NCI-H226 (cell line): ENCODE measurements at regions not wholly inside any gene's neighbourhood (a gene's known extent, or its start where the extent isn't known, plus 50 kb on each side); places are given as distances from the start of the nearest gene placed in this dataset.
"Not testable (repeated sequence)": the region's sequence is repeated elsewhere in the genome, so short reads cannot be mapped to it uniquely, and the experiment has no call there.

Experiments
- DNase-seq: peaks from one replicate; pipeline ENCODE4 v3.0.0-alpha.2; 2015

DNA sequence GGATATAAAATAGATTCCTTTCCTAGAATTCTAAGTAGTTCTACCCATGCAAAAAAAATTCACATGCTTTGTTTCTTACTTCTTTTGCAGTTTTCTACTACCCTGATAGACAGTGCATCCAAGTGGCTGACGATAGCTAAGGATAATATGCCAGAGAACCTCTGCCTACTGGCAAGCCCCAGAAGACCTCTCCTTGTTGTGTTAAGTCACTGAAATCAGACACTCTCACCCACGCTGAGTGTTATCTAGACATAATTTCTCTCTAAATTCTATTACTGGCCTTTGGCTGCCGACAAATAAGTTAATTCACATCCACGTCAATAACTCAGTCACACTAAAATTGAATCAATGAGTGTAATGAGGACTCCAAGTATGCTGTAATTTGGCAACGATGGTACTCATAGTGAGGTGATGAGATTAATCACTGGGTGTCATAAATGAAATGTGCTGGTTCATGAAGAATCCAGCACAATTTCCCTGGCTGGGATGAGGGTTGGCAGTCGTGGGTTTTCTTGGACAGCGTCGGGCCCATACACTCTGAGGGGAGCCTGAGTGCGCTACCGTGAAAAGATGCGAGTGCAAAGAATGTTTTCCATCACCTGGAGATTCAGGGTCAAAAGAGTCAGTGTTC, 354.8 kb upstream of the TMEM132C start:
- no peak for DNase-seq

DNA sequence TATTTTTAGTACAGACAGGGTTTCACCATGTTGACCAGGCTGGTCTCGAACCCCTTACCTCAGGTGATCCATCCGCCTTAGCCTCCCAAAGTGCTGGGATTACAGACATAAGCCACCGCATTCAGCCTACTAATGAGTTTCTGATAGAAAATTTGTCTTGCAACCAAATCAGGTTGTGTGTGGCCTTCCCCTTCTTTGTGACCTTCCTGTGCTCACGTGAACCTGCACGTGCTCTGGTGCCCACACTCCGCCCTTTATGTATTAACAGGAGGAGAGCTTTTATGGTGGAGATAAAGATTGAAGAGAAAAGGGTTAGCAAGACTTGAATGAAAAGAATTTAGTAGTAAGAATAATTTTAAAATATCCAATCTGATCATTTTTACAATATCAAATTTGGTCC, 343.5 kb upstream of the TMEM132C start:
- DNase-seq = no peak

DNA sequence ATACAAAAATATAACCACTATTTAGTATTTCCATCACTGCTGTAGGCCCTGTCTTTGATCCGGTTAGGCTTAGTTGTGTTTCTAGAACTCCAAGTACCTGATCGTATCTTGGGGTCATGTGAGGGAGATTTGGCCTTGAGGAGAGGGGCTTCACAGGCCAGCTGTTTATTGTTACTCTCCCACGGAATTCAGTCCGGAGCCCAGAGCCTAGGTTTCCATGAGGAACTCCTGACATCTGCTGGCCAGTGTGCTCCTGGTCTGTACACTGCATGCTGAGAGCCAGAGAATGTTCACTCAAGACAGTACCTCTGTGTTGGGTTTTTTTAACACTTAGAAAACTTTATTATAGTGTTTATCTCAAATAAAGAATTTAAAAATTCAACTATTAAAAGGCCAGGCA, 341.0 kb upstream of the TMEM132C start:
- DNase-seq = no peak

DNA sequence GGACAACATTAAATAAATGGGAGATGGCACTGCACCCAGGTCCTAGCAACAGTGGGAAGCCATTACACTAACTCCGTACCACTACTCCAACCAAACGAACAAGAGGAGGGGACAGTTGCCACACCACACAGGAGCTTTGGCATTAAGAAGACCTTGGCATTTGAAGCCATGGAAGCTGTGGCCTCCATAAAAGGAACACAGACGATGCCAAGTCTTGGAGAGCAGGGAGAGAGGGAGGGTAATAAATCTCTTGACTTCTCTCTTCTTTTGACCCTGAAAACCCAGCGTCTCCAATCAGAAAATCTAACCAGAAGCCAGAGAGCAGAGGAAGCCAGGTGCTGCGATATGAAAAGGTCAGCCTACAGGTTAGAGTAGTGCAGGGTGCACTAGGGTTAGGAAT, 338.8 kb upstream of the TMEM132C start:
- no peak for DNase-seq

DNA sequence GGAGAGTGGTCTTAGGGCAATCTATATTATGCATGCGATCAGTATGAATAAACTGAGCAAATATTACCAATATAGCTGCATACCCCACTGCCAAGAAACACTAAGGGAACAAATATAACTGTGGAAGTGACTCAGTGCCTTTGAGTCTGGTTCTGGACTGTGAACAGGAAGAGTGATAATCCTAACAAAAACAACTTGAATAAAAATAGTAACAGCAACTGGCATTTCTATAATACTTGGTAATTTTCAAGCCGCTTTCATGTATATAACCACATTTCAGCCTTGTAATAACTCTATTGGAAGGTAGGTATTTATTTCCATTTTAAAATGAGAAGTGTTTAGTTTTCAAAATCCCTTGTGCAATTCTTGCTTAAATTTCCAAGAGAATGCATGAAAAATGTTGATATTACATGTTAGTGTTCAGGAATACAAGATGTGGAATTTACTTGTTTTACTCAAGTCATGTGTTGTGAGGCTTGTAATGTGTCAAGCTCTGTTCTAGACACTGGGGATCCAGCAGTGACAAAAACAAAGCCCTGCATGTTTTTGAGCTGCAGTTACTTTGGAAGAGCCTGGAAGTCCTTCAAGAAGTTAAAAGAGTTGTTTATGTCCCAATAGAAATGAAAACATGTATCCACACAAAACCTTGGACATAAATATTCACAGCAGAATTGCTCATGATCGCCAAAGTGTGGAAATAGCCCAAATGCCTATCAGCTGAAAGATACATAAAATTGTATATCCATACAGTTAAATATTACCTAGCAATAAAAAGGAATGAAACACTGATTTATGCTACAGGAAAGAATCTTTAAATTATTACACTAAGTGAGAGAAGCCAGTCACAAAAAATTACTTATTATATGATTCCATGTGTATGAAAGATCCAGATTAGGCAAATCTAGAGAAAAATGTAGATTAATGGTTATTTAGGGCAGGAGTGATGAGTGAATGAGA, 338.1 kb upstream of the TMEM132C start:
- no peak for DNase-seq

DNA sequence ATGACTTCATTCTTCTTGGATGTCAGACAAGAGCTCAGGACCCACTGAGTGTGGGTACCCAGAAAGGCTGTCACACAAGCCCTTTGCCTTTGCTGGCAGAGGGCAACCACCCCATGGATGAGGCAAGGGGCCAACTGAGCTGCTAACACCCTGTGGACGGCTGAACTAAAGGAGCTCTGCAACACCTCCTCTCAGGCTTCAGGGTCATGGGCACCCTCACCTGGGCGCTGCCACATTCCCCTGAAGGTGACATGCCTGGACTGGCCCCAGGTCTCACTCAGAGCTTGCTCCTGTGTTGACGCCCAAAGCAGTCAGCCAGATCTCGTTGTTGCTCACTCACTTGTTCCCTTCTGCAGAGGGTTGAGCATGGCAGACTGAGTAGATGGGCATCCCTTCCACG, 336.8 kb upstream of the TMEM132C start:
- DNase-seq = no peak

DNA sequence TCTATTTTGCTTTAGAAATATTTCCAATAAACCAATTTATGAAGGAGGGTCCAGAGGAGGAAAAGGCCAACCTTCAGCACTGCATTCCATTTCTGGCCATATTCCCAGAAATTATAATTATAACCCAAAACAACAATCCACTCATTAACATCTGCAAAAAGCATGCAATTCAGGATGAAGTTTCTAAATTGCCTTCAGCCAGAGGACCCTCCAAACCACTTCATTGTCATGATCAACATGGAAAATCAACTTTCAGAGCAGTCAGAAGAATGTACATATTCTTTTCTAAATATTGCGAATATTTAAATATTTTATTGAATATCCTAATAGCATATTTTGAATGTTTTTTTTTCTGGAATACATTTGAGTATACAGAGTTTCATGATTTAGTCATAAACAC, 332.6 kb upstream of the TMEM132C start:
- no peak for DNase-seq

DNA sequence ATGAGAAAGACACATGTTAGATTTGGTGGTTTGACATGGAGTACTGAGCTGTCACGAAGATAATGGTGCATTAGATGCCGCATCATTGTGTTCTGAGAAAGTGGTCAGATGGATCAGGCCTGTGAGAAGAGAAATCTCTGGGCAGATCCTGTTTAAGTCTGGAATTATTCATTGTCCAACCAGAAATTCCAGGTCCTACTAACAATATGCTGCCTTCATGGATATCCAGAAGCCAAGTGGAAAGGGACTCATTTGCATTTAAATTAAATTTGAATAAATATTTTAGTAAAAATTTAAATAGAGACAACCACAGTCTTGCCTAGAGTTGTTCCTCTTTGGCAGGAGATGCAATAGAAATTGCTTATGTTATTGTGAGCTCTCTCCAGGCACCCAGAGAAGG, 330.5 kb upstream of the TMEM132C start:
- DNase-seq = no peak

DNA sequence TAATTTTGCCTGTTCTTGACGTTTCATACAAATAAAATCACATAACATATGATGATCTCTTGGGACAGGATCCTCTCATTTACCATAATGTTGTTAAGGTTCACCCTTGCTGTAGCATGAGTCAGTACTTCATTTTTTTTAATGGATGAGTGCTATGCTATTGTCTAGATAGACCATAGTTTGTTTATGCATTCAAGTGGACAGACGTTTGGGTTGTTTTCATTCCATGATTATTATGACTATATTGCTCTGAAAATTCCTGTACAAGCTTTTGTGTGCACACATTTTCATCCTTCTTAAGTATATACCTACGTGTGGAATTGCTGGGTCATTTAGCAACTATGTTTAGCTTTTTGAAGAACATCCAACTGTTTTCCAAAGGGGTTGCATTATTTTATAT, 325.6 kb upstream of the TMEM132C start:
- no peak for DNase-seq

DNA sequence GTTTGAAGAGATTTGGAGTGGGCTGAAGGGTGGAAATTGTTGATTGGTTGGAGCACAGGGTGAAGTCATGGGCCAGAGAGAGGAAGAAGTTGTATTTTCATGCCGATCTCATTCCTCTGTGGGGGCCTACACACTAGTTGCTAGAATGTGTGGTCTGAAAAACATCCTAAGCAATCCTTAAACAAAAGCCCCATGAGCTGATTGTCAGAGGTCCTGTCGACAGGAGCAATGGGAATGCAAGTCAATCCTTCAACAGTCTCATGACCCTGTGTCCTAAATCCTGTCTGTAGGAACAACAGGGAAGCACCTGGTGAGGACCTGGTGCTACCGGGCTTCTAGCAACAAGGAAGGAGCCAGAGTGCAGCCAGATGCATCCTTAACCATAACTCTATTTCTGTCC, 324.0 kb upstream of the TMEM132C start:
- DNase-seq = no peak

DNA sequence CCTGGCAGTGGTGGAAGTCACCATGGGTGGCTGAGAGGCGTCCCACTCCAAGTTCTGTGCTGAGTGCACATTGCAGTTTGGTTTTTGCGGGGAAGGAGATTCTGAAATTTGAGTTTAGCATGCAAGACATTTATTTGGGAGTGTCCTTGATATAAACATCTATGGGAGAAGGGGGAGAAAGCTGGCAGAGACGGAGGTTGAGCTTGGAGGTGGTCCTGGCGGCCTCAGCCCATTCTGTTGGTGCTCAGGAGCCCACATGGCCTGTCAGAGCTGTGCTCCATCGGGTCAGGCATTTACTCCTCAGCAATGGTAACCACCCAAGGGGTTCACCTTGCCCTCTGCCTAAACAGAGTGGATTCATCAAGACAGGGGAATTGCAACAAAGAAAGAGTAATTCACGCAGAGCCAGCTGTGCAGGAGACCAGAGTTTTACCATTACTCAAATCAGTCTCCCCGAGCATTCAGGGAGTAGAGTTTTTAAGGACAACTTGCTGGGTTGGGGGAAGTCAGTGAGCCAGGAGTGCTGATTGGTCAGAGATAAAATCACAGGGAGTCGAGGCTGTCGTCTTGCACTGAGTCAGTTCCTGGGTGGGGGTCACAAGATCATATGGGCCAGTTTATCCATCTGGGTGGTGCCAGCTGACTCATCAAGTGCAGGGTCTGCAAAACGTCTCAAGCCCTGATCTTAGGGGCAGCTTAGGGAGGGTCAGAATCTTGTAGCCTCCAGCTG, 323.3 kb upstream of the TMEM132C start:
- no peak for DNase-seq

DNA sequence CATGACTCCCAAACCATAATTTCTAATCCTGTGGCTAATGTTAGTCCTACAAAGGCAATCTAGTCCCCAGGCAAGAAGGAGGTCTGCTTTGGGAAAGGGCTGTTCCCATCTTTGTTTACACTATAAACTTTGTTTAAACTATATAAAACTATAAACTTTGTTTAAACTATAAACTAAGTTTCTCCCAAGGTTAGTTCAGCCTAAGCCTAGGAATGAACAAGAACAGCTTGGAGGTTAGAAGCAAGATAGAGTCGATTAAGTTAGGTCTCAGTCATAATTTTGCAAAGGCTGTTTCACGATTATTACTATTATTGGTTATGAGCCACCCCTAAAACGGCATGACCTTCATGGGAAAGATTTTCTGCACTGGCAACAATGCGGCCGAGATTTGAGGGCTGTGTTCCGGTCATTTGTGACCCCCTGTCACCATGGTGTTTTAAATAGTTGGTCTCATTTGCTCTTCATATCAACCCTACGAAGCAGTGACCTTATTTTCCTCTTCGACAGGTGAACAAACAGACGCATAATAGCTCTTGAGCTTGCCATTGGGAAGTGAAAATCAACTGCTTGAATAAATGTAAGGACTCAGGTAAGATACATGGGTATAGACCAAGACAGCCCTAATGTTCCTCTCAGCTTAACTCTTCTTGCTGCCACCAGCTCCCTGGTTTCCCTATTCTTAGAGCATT, 322.6 kb upstream of the TMEM132C start:
- DNase-seq = no peak

DNA sequence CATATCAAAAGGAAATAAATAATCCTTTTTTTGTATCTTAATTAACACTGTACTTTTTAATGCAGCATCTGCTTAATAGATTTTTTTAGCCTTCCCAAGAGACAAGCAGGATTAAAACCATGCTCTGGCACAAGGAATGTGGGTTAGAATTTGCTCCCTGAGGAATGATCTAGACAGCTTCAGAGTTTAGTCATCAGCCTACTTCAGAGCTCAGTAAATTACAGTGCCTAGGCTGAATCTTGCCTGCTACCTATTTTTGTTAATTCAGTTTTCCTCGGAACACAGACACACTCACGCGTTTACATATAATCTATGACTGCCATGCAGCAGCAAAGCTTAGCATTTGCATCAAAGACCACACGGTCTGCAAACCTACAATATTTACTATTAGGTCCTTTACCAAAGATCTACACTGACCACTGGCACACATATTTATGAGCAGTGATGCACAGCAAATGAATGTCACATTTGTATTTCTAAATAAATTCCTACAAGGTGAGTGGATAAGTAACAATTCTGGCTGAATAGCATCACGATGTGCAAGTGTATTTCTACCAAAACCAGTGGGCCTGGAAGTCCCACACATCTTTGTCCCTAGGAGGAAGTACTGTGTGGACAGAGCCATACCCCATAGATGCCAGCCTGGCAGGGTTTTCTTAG, 309.8 kb upstream of the TMEM132C start:
- DNase-seq = no peak

DNA sequence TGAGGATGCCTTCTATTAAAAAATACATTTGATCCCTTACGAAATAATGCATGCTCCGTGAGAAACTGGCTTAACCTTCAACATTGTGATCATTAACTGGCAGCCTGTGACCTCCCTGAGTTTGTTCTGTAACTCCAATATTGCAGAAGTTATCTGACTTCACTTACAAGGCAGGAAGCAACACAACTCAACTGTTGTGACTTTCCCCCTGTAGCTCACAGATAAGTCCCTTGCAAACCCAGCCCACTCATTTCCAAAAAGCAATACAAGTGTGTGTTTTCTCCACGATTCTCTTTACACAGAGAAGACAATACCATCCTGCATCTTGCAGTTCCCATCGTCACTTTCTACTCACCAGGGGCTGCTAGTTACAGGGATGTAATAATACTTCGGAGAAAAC, 304.7 kb upstream of the TMEM132C start:
- DNase-seq = no peak

DNA sequence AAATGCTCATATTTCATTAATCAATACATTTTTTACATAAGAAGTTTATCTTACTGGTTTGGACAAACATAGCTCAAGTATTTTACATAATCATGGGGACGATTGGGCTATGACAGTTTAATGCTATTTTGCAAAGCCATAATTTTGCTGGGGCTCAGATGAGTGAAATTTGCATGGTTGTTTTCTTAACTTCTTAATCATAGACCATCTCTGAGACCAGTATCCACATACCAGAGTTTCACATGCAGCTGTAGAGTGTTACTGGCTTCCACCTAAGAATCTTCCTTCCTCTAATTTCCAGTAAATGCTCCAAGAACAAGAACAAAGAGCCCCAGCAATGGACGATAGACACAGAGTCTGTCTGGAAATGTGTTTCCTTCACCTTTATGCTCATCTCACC, 303.0 kb upstream of the TMEM132C start:
- DNase-seq = no peak

DNA sequence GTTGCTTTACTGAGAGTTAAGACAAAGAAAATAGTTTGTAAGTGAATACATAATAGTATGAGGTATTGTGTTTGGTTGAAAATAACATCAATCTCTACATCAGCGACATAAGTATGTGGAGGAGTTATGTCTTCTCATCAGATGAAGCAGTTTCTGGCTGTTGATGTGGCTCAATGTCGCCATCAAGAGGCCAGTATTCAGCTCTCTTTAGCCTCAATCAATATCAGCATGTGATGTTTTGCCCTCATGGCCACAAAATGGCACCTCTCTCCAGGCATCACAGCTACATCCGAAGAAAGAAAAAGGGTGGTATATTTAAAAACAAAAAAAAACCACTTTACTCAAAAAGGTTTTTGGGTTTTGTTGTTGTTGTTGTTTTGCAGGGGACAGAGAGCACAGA, 302.3 kb upstream of the TMEM132C start:
- no peak for DNase-seq

DNA sequence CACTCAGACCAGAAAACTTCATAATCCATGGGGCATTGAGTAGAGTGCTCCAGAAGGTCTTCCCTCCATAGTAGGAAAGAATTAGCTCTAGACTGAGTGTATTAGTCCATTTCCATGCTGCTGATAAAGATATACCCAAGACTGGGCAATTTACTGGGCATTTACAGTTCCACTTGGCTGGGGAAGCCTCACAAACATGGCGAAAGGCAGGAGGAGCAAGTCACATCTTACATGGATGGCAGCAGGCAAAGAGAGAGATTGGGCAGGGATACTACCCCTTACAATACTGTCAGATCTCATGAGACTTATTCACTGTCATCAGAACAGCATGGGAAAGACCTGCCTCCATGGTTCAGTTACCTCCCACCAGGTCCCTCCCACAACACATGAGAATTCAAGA, 300.6 kb upstream of the TMEM132C start:
- DNase-seq = no peak

DNA sequence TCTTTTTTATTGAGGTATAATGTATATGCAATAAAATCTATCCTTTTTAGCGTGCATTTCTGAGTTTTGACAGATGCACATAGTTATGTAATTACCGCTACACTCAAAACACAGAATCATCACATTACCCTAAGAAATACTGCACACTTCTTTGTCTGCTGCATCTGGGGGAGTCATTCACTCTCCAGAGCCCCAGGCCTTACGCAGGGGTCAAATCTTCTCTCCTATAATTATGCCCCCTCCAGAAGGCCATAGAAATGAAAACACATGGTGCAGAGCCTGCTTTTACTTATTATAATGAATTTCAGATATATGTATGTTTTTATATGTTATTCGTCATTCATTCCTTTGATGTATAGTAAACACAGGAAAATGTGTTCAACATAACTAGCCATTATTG, 296.5 kb upstream of the TMEM132C start:
- no peak for DNase-seq

DNA sequence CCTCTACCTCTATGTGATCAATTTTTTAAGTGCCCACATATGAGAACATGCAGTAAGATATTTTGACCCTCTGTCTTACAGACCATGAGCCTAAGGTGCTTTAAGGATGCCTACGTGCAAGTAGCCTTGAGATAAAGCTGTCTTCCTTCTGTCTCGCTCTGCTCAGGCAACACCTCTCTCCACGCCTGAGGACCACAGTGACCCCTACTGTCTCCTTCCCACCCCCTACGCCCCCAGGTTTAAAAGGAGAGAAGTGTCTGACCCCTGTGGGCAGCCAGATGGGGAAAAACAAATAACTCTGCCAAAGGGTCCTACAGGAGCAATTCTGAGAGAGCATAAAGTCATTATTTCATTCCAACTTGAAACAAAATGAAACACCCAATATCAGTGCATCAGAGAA, 286.4 kb upstream of the TMEM132C start:
- no peak for DNase-seq

DNA sequence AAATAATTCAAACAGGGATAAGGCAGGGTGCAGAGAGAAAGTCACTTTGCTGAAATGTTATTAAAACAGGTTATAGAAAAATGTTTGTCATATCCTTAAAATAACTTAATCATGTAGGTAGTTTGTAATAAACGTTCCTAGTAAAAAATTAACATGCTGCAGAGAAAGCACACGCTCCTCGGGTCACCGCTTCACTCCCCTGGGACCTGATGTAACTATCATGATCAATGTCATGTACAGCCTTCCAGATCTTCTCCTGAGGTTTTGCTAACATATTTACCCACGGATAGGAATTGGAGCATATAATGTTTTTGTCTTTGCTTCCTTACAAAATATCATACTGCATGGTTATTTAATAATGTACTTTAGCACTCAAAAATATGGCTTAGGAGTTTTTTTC, 285.1 kb upstream of the TMEM132C start:
- no peak for DNase-seq

DNA sequence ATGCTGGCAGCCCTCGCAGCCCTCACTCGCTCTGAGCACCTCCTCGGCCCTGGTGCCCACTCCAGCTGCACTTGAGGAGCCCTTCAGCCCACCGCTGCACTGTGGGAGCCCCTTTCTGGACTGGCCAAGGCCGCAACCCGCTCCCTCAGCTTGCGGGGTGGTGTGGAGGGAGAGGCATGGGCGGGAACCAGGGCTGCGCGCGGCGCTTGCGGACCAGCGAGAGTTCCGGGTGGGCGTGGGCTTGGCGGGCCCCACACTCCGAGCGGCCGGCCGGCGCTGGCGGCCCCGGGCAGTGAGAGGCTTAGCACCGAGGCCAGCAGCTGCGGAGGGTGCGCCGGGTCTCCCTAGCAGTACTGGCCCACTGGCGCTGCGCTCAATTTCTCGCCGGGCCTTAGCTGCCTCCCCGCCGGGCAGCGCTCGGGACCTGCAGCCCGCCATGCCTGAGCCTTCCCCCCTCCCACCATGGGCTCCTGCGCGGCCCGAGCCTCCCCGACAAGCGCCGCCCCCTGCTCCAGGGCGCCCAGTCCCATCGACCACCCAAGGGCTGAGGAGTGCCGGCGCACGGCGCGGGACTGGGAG, 283.7 kb upstream of the TMEM132C start:
- not testable (repeated sequence) for DNase-seq

DNA sequence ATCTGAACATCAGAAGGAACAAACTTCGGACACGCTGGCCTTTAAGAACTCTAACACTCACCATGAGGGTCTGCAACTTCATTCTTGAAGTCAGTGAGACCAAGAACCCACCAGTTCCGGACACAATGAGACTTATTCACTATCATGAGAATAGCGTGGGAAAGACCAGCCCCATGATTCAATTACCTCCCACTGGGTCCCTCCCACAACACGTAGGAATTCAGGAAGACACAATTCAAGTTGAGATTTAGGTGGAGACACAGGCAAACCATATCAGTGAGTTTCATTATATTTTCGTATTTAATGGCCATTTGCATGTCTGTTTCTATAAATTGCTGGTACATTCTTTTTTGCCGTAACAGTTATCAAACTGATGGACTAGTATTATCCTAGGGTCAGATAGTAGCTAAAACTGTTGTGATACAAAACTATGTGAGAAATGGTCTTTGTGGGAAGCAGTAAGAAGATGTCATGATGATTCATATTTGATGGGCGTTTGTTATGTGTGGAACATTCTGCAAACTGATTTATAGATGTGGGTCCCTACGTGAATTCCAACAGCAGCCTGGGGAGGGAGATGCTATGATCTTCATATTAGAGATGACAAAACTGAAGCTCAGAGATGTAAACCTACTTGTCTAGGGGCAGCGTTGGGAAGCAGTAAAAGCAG, 282.4 kb upstream of the TMEM132C start:
- DNase-seq = no peak
